NT2/D1 (cell line): ENCODE measurements at regions not wholly inside any gene's neighbourhood (a gene's known extent, or its start where the extent isn't known, plus 50 kb on each side); places are given as distances from the start of the nearest gene placed in this dataset.
"Not testable (repeated sequence)": the region's sequence is repeated elsewhere in the genome, so short reads cannot be mapped to it uniquely, and the experiment has no call there.

Experiments used
- DNase-seq: peaks from one replicate; pipeline ENCODE4 v3.0.0-alpha.2; 2011; ENCODE audit warnings: low read depth, low spot score
- H3K27me3 ChIP-seq: 2 replicates; pipeline ENCODE4 v1.6.0; 2011; ENCODE audit warnings: mild to moderate bottlenecking; ENCODE audit not compliant: insufficient read length, insufficient read depth
- H3K36me3 ChIP-seq: 2 replicates; pipeline ENCODE4 v1.6.1; 2011; ENCODE audit warnings: mild to moderate bottlenecking, low read length, mixed read lengths; ENCODE audit not compliant: insufficient read depth, insufficient read length
- H3K4me1 ChIP-seq: 2 replicates; pipeline ENCODE4 v1.5.1; 2011; ENCODE audit not compliant: insufficient read depth, insufficient read length
- H3K4me3 ChIP-seq: 2 replicates; pipeline ENCODE4 v1.5.1; 2011; ENCODE audit warnings: low read depth; ENCODE audit not compliant: insufficient read length
- H3K9ac ChIP-seq: 2 replicates; pipeline ENCODE4 v1.6.0; 2011; ENCODE audit warnings: low read depth; ENCODE audit not compliant: insufficient read length
- H3K9me3 ChIP-seq: 2 replicates; pipeline ENCODE4 v1.5.1; 2011; ENCODE audit warnings: mild to moderate bottlenecking, low read length; ENCODE audit not compliant: insufficient read depth
- SUZ12 ChIP-seq: IDR thresholded peaks from 2 replicates; pipeline ENCODE4 v1.6.1; 2011; ENCODE audit not compliant: insufficient read length, insufficient read depth; ENCODE audit errors: extremely low read depth
- YY1 ChIP-seq: IDR thresholded peaks from 2 replicates; pipeline ENCODE4 v1.6.1; 2011; ENCODE audit not compliant: insufficient read length, insufficient read depth
- ZNF274 ChIP-seq: IDR thresholded peaks from 2 replicates; pipeline ENCODE4 v1.6.1; 2011; ENCODE audit warnings: mild to moderate bottlenecking, low read depth, low read length

DNA sequence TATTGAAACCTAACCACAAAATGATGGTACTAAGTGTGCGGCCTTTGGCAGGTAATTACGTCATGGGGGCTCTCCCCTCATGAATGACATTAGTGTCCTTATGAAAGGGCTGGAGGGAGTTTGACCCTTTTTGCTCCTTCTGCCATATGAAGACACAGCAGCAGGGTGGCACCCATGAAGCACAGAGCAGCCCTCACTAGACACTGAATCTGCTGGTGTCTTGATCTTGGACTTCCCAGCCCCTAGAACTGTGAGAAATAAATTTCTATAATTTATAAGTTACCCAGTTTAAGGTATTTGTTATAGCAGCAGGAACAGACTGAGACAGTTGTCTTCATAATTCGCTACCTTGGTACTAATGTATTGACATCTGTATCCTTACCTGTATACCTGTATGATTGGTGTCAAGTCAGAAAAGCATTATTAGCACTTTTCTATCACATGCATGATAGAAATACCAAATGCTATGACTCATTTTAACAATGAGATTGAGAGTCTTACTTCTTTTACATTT is 80.4 kb downstream of the GCNT4 start:
- H3K36me3 ChIP-seq, result no peaks in the 10 kb centered on the region
- H3K4me1 ChIP-seq, result no peaks in the 10 kb centered on the region
- H3K9ac ChIP-seq, result no peak overlapping the region
- no peaks in the 10 kb centered on the region for H3K27me3 ChIP-seq
- H3K9me3 ChIP-seq, result peaks cover 14% of the 10 kb centered on the region
- no peak overlapping the region for H3K4me3 ChIP-seq
- TF ChIP-seq YY1 (no peak), ZNF274 (no peak), SUZ12 (no peak)
- no peak for DNase-seq

DNA sequence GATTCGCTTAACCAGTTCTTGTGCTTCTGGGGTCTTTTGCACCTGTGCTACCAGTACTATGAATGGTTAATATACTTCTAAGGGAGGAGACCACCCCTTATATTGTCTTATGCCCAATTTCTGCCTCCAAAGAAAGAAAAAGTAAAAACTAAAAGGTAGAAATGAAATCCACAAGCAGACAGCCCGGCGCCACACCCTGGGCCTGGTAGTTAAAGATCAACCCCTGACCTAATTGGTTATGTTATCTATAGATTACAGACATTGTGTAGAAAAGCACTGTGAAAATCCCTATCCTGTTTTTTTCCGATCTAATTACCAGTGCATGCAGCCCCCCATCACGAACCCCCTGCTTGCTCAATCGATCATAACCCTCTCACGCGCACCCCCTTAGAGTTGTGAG is 81.5 kb downstream of the GCNT4 start:
- peaks cover 12% of the 10 kb centered on the region for H3K9me3 ChIP-seq
- H3K27me3 ChIP-seq, H3K4me1 ChIP-seq, H3K36me3 ChIP-seq, DNase-seq, H3K4me3 ChIP-seq, H3K9ac ChIP-seq: not testable (repeated sequence)

DNA sequence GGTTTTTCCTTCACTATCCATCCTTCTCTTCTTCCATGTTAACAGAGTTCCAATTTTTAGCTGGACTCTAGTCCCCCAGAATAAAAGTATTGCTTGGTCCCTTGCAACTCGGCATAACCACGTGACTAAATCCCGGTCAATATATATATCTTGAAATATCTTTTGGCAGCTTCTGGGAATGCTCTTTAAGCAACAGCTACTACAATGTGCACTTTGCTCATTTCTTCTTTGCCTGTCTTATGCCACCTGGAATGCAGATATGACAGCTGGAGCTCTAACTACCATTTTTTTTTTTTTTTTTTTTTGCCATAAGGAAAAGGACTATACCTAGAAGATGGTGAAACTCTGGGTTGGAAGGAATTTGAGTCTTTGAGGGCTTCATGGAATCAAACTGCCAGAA is 82.6 kb downstream of the GCNT4 start:
- H3K36me3 ChIP-seq, result no peaks in the 10 kb centered on the region
- H3K9me3 ChIP-seq, result peaks cover 3% of the 10 kb centered on the region; the same call in 1 of the 2 replicates
- no peak overlapping the region for H3K9ac ChIP-seq
- H3K27me3 ChIP-seq, result no peaks in the 10 kb centered on the region
- no peaks in the 10 kb centered on the region for H3K4me1 ChIP-seq
- no peak for DNase-seq
- H3K4me3 ChIP-seq, result no peak overlapping the region
- TF ChIP-seq YY1, result no peak
- no peak for TF ChIP-seq ZNF274
- no peak for TF ChIP-seq SUZ12

DNA sequence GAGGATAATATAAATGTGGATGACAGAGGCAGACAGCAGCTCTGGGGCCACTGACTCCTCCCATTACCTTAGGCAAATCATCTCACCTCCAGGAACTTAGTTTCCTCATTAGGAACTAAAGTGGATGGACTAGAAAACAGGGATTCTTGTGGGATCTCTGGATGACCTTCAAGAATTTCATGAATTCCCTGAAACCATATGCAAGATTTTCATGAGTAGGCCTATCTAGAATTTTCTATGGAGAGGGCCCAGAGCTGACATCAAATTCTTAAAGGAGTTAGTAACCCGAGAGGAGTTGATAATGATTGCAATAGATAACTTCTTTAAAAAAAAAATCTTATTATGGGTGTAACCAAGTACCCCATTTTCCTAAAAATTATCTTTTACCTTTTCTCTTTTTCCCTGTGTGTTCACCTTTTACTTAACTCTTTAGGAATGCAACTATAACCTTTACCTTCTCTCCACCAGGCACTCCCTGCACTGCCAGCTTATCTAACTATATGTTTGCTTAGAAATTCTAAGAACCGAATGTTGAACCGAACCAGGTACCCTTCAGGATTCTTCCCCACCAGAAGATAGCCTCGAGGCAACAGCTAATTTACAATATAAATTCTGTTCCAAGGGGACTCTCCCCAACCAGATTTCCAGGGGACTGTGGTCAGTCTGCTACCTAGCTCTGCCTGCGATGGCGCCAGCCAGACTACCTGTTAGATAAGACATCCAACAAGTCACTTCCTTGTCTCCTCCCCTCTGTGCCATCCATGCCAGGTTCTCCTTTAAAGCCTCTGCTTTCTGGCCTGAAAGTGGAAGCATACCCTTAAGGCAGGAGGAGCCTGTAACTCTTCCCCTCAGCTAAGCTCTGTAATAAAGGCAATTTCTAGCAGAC is 86.0 kb downstream of the GCNT4 start:
- no peak overlapping the region for H3K9ac ChIP-seq
- no peak for DNase-seq

DNA sequence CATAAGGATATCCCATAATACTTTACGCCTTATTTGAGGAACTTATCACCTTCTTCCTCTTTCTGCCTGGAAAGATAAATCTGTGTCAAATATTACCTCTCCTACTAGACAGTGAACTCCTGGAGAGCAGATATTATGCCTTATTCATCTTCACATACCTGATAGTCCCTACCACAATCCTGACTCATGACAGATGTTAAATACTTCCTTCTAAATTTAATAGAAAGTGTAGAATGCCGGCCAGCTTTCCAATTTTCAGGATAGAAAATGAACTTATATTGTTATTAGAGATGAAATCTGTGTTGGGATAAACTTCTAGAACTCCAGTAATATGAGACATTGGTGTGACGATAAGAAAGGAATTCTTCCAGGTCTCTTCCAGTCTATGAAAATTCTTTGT is 89.0 kb downstream of the GCNT4 start:
- no peak overlapping the region for H3K4me3 ChIP-seq
- TF ChIP-seq SUZ12 (no peak), YY1 (no peak), ZNF274 (no peak)
- DNase-seq, result no peak
- H3K9ac ChIP-seq, result no peak overlapping the region
- no peaks in the 10 kb centered on the region for H3K27me3 ChIP-seq
- no peaks in the 10 kb centered on the region for H3K9me3 ChIP-seq
- no peaks in the 10 kb centered on the region for H3K36me3 ChIP-seq
- H3K4me1 ChIP-seq, result no peaks in the 10 kb centered on the region

More for the DNA sequence above, 86.0 kb downstream of the GCNT4 start:
- TF ChIP-seq SUZ12, result no peak
- TF ChIP-seq YY1, result no peak
- no peak for TF ChIP-seq ZNF274
- Histone ChIP-seq H3K27me3 (no peaks in the 10 kb centered on the region), H3K4me1 (no peaks in the 10 kb centered on the region), H3K4me3 (no peak overlapping the region), H3K36me3 (no peaks in the 10 kb centered on the region), H3K9me3 (no peaks in the 10 kb centered on the region)

DNA sequence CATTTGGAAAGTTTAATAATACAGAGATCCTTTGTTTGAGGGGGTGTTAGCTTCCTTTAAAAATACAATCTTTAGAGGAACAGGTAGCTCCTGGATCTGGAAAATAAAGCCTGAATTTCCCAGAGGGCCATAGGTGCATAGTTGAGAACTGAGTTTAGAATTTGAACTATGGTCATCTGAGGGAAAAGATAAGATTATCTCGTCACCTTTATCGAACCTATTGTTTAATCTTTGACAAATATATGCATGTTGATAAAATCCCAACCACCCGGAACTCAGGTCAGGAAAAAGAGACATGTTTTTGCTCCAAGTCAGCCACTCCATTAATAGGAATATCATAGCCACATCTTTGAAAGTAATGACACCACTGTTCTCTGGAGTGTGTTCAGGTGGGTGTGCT is 91.7 kb upstream of the FAM169A start:
- Histone ChIP-seq H3K27me3 (no peaks in the 10 kb centered on the region), H3K9ac (no peak overlapping the region), H3K4me1 (no peaks in the 10 kb centered on the region), H3K36me3 (no peaks in the 10 kb centered on the region), H3K4me3 (no peak overlapping the region), H3K9me3 (no peaks in the 10 kb centered on the region)
- no peak for DNase-seq
- TF ChIP-seq ZNF274, result no peak
- no peak for TF ChIP-seq YY1
- no peak for TF ChIP-seq SUZ12

DNA sequence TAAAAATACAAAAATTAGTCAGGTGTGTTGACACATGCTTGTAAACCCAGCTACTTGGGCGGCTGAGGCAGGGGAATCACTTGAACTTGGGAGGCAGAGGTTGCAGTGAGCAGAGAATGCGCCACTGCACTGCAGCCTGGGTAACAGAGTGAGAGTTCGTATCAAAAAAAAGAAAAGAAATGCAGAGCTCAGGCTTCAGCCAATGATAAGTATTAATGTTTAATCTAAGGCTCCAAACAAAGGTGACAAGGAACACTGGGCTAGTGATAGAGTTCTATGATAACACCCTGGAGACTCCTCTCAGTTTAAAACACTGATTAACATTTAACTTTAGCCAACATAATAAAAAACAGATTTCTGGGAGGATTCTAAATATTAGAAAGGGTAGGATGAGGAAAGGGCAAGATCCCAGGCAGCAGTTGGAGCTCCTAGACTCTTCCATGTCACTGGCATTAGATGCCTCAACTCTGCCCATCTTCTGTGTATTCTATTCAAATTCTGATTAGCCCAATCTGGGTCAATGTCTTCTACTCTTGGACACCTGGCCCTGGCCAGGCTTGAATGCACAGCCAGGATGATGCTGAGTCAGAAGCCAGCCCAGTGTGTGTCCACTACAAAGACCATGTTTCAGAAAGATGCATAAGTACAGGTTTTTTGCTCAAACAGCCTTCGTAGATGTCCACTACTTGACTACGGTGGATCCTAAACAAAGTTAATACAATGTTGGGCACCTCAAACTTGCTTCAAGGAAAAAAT is 91.0 kb upstream of the FAM169A start:
- Histone ChIP-seq H3K4me1 (no peaks in the 10 kb centered on the region), H3K9ac (no peak overlapping the region), H3K27me3 (no peaks in the 10 kb centered on the region), H3K9me3 (no peaks in the 10 kb centered on the region), H3K36me3 (no peaks in the 10 kb centered on the region), H3K4me3 (no peak overlapping the region)
- TF ChIP-seq YY1, result no peak
- no peak for TF ChIP-seq ZNF274
- TF ChIP-seq SUZ12, result no peak
- no peak for DNase-seq
